PC-9 (cell line): ENCODE measurements at regions not wholly inside any gene's neighbourhood (a gene's known extent, or its start where the extent isn't known, plus 50 kb on each side); places are given as distances from the start of the nearest gene placed in this dataset.

Experiments
- BruUV-seq: library from RNA; stranded (reverse); fragments of 400-500 nt; replicated peaks from 2 replicates; lab custom pipeline; 2021; lab: Mats Ljungman, UMichigan
- CTCF ChIA-PET: fragments of 300-600 bp; sonication (Branson Sonifier 250); formaldehyde crosslinking; loops from one replicate; lab custom pipeline; 2022; ENCODE audit warnings: antibody characterized with exemption; lab: Charles Lee
- POLR2A ChIA-PET: fragments of 300-600 bp; sonication (Branson Sonifier 250); formaldehyde crosslinking; loops from one replicate; lab custom pipeline; 2022; ENCODE audit warnings: antibody characterized with exemption; ENCODE audit not compliant: unreplicated experiment; lab: Charles Lee
- DNase-seq, 2 experiments: peaks; one replicate each; pipeline versions ENCODE4 v3.0.0 to v3.0.0-alpha.2; 2015 to 2022; ENCODE audit warnings: mixed read lengths in 1 of 2
- H2AFZ ChIP-seq: fragments of 200-600 bp; sonication (generic); 2 replicates; pipeline ENCODE4 v1.8.1; 2017; ENCODE audit warnings: antibody characterized with exemption
- H3F3A ChIP-seq: fragments of 200-600 bp; sonication (generic); 2 replicates; pipeline ENCODE4 v1.8.1; 2017; ENCODE audit warnings: antibody characterized with exemption, mild to moderate bottlenecking, low read depth; ENCODE audit not compliant: insufficient read depth
- H3K27ac ChIP-seq: fragments of 200-600 bp; sonication (generic); 2 replicates; pipeline ENCODE4 v1.6.1; 2016; ENCODE audit warnings: mixed run types
- H3K27me3 ChIP-seq: fragments of 200-600 bp; sonication (generic); 2 replicates; pipeline ENCODE4 v1.6.1; 2016; ENCODE audit warnings: low read depth, mixed run types; ENCODE audit not compliant: insufficient read depth
- H3K36me3 ChIP-seq: fragments of 200-600 bp; sonication (generic); 2 replicates; pipeline ENCODE4 v1.6.1; 2016; ENCODE audit warnings: low read depth, mixed run types
- H3K4me1 ChIP-seq: fragments of 200-600 bp; sonication (generic); replicated peaks from 2 replicates; pipeline ENCODE4 v1.6.1; 2016; ENCODE audit warnings: mixed run types; ENCODE audit not compliant: insufficient read depth
- H3K4me2 ChIP-seq: fragments of 200-600 bp; sonication (generic); 2 replicates; pipeline ENCODE4 v1.6.1; 2017; ENCODE audit warnings: mixed run types
- H3K4me3 ChIP-seq: fragments of 200-600 bp; sonication (generic); 2 replicates; pipeline ENCODE4 v1.6.1; 2016; ENCODE audit warnings: mixed run types
- H3K79me2 ChIP-seq: fragments of 200-600 bp; sonication (generic); 2 replicates; pipeline ENCODE4 v1.6.1; 2017; ENCODE audit warnings: low read depth, mixed run types
- H3K9me2 ChIP-seq: fragments of 200-600 bp; sonication (generic); 2 replicates; pipeline ENCODE4 v1.8.1; 2017; ENCODE audit warnings: mild to moderate bottlenecking; ENCODE audit not compliant: insufficient read depth
- H3K9me3 ChIP-seq: fragments of 200-600 bp; sonication (generic); 2 replicates; pipeline ENCODE4 v1.8.1; 2016; ENCODE audit warnings: low read depth; ENCODE audit not compliant: insufficient read depth
- H4K20me1 ChIP-seq: fragments of 200-600 bp; sonication (generic); 2 replicates; pipeline ENCODE4 v1.8.1; 2017; ENCODE audit not compliant: insufficient read depth
- EZH2 ChIP-seq: fragments of 200-600 bp; sonication (generic); IDR thresholded peaks from 2 replicates; pipeline ENCODE4 v1.8.0; 2017; ENCODE audit warnings: antibody characterized with exemption, low read depth
- intact Hi-C: fragments of 100-400 bp; cut with micrococcal nuclease; formaldehyde crosslinking; loops from one replicate; pipeline ENCODE4 v1.10.0; 2022; ENCODE audit not compliant: unreplicated experiment
- TF ChIP-seq, protein P1 (sequence below): fragments of 200-600 bp; sonication (generic); conservative IDR thresholded peaks from 2 replicates; pipeline ENCODE4 v1.6.1; 2017; ENCODE audit warnings: mixed run types, antibody characterized with exemption, mild to moderate bottlenecking, moderate library complexity

DNA sequence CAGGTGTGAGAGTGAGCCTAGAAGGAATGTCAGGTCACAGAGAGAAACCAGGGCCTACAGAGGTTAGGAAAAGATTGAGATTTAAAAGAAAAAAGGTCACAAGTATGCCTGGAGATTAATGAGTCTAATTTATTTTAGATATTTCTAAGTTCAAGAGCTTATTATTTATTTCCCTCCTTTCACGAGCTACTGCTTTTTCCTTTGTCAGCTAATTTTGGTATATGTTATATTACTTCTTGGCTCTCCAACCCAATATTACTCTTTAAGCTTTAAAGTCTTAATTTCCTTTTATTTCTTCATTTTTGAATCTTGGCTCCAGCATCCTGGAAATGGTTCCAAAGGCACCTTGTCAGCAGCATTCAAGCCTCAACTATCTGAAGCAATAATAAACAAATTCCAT is 109.5 kb upstream of the MIS18BP1 start:
- Histone ChIP-seq H3K27ac (no peak overlapping the region), H3K79me2 (no peaks in the 10 kb centered on the region), H3K4me3 (no peak overlapping the region), H3K27me3 (no peaks in the 10 kb centered on the region), H3K9me3 (no peaks in the 10 kb centered on the region), H2AFZ (no peak overlapping the region), H3F3A (no peaks in the 10 kb centered on the region), H4K20me1 (no peaks in the 10 kb centered on the region), H3K9me2 (no peaks in the 10 kb centered on the region), H3K4me1 (no peaks in the 10 kb centered on the region), H3K4me2 (no peak overlapping the region), H3K36me3 (no peaks in the 10 kb centered on the region)
- BruUV-seq: no TSS peak
- TF ChIP-seq, protein P1, sequence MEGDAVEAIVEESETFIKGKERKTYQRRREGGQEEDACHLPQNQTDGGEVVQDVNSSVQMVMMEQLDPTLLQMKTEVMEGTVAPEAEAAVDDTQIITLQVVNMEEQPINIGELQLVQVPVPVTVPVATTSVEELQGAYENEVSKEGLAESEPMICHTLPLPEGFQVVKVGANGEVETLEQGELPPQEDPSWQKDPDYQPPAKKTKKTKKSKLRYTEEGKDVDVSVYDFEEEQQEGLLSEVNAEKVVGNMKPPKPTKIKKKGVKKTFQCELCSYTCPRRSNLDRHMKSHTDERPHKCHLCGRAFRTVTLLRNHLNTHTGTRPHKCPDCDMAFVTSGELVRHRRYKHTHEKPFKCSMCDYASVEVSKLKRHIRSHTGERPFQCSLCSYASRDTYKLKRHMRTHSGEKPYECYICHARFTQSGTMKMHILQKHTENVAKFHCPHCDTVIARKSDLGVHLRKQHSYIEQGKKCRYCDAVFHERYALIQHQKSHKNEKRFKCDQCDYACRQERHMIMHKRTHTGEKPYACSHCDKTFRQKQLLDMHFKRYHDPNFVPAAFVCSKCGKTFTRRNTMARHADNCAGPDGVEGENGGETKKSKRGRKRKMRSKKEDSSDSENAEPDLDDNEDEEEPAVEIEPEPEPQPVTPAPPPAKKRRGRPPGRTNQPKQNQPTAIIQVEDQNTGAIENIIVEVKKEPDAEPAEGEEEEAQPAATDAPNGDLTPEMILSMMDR: no peak
- no peak for TF ChIP-seq EZH2
- intact Hi-C loops: no loop called here
- ChIA-PET CTCF (no interaction called here), POLR2A (no interaction called here)
- DNase-seq: no peak

DNA sequence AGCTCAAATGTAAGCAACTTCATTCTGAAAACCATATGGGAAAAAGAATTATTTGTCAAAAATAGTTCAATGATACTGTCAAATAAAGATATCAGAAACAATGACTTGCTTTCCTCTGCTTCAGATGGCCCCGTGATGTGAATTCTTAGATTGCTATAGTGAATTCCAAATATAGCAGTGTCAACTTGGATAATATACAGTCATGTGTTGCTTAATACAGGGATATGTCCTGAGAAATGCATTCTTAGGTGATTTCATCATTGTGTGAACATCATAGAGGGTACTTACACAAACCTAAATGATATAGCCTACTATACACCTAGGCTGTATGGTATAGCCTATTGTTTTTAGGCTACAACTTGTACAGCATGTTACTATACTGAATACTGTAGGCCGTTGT is 108.7 kb upstream of the MIS18BP1 start:
- H2AFZ ChIP-seq: no peak overlapping the region
- H3K9me2 ChIP-seq: no peaks in the 10 kb centered on the region
- H3K36me3 ChIP-seq: no peaks in the 10 kb centered on the region
- CTCF ChIA-PET: no interaction called here
- H3K4me3 ChIP-seq: no peak overlapping the region
- H3K9me3 ChIP-seq: no peaks in the 10 kb centered on the region
- no peaks in the 10 kb centered on the region for H3K79me2 ChIP-seq
- no peak overlapping the region for H3K4me2 ChIP-seq
- H3K4me1 ChIP-seq: no peaks in the 10 kb centered on the region
- H3K27me3 ChIP-seq: no peaks in the 10 kb centered on the region
- no peak for DNase-seq
- no TSS peak for BruUV-seq
- intact Hi-C loops: no loop called here
- H4K20me1 ChIP-seq: no peaks in the 10 kb centered on the region
- TF ChIP-seq EZH2: no peak
- TF ChIP-seq, protein P1: no peak
- POLR2A ChIA-PET: no interaction called here
- H3F3A ChIP-seq: no peaks in the 10 kb centered on the region
- no peak overlapping the region for H3K27ac ChIP-seq

DNA sequence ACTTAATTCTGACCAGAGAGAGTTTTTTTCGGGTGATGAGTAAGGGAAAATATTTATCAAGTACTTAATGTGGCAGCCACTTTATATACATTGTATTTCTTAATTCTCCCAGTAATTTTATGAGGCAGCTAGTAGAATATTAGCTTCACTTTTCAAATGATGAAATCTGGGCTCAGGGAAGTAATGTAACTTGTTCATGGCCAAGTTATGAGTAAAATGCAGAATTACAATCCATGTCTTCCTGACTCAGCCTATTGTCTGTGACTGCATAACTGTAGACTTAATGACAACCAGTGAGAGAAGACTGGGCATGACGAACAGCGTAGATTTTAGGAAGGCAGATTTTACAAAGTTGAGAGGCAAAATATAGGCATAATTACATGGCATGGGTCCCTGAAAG is 106.7 kb upstream of the MIS18BP1 start:
- BruUV-seq: no TSS peak
- Histone ChIP-seq H3K36me3 (no peaks in the 10 kb centered on the region), H3K4me3 (no peak overlapping the region), H4K20me1 (no peaks in the 10 kb centered on the region), H3K4me1 (no peaks in the 10 kb centered on the region), H3K9me3 (no peaks in the 10 kb centered on the region), H3K9me2 (no peaks in the 10 kb centered on the region), H3K79me2 (no peaks in the 10 kb centered on the region), H3K27ac (no peak overlapping the region), H3F3A (no peaks in the 10 kb centered on the region), H3K27me3 (no peaks in the 10 kb centered on the region), H2AFZ (no peak overlapping the region), H3K4me2 (no peak overlapping the region)
- no peak for DNase-seq
- intact Hi-C loops: no loop called here
- TF ChIP-seq, protein P1: no peak
- TF ChIP-seq EZH2: no peak
- CTCF ChIA-PET: no interaction called here
- POLR2A ChIA-PET: no interaction called here
